Peyer's patch (tissue), 4 donors: ENCODE measurements at regions not wholly inside any gene's neighbourhood (a gene's known extent, or its start where the extent isn't known, plus 50 kb on each side); places are given as distances from the start of the nearest gene placed in this dataset.
A peak's percentile ranks its signal among the peaks of the same experiment; 100 is the strongest.

Experiments used
- DNase-seq, 3 donors: peaks; one replicate each; pipeline ENCODE4 v3.0.0-alpha.2; 2017 to 2019
- H3K27ac ChIP-seq, 4 donors: fragments of 200-600 bp; sonication (generic); one replicate each; pipeline ENCODE4 v1.5.1; 2016 to 2019
- H3K27me3 ChIP-seq, 2 donors: fragments of 200-600 bp; sonication (generic); one replicate each; pipeline ENCODE4 v1.5.1; 2019
- H3K36me3 ChIP-seq, 3 donors: fragments of 200-600 bp; sonication (generic); one replicate each; pipeline ENCODE4 v1.5.1; 2016 to 2019
- H3K4me1 ChIP-seq, 4 donors: fragments of 200-600 bp; sonication (generic); one replicate each; pipeline ENCODE4 v1.5.1; 2016 to 2019
- H3K4me3 ChIP-seq, 4 donors: fragments of 200-600 bp; sonication (generic); 1 replicate in 3 of 4; 2 replicates in 1 of 4; pipeline ENCODE4 v1.5.1; 2016 to 2019; ENCODE audit warnings: mild to moderate bottlenecking in 1 of 4
- H3K9me3 ChIP-seq, 4 donors: fragments of 200-600 bp; sonication (generic); one replicate each; pipeline ENCODE4 v1.5.1; 2016 to 2019; ENCODE audit warnings: mild to moderate bottlenecking in 1 of 4
- CTCF ChIP-seq, 6 experiments: fragments of 450-650 bp in 4 of 6; fragments of 200-600 bp in 2 of 6; sonication (generic) in 1 of 6; IDR thresholded peaks; one replicate each; pipeline ENCODE4 v1.5.1; 2017 to 2019; ENCODE audit warnings: antibody characterized with exemption in 6 of 6, mild to moderate bottlenecking in 3 of 6, moderate library complexity in 1 of 6
- POLR2A ChIP-seq, 2 donors: fragments of 450-650 bp; IDR thresholded peaks; one replicate each; pipeline ENCODE4 v1.5.1; 2017; ENCODE audit warnings: antibody characterized with exemption in 2 of 2, mild to moderate bottlenecking in 2 of 2, moderate library complexity in 2 of 2

- H3K36me3 ChIP-seq = no peaks in the 10 kb centered on the region
- TF ChIP-seq POLR2A (IDR thresholded peaks at IDR 0.05) = no peak
- no peak for TF ChIP-seq CTCF (IDR thresholded peaks at IDR 0.05)
- H3K4me3 ChIP-seq = no peak overlapping the region
- no peak for DNase-seq
- no peaks in the 10 kb centered on the region for H3K27me3 ChIP-seq
- H3K9me3 ChIP-seq = no peaks in the 10 kb centered on the region
- no peaks in the 10 kb centered on the region for H3K4me1 ChIP-seq
- no peak overlapping the region for H3K27ac ChIP-seq
Observed at GRCh38 chr11:109849051-109849450, 244.1 kb upstream of the ZC3H12C start.

DNA sequence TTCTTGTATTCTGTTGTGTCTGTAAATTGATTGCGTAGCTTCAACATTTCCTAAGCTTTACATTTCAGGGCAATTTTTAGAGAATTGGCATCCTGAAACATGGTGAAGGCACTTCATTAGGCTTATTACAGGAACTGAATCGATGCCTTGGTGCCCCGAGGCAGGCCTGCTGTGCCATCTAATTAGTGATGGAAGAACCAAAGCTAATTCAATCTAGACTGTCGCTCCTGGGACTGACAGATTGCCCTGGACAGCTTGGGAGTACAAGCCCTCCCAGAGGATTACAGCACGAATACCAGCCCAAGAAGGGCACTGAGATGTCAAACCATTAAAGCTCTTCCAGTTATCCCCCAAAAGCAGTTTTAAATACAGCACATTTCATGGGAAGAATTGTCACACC lies 243.2 kb upstream of the ZC3H12C start:
- TF ChIP-seq POLR2A (IDR thresholded peaks at IDR 0.05) = no peak
- no peak for TF ChIP-seq CTCF (IDR thresholded peaks at IDR 0.05)

DNA sequence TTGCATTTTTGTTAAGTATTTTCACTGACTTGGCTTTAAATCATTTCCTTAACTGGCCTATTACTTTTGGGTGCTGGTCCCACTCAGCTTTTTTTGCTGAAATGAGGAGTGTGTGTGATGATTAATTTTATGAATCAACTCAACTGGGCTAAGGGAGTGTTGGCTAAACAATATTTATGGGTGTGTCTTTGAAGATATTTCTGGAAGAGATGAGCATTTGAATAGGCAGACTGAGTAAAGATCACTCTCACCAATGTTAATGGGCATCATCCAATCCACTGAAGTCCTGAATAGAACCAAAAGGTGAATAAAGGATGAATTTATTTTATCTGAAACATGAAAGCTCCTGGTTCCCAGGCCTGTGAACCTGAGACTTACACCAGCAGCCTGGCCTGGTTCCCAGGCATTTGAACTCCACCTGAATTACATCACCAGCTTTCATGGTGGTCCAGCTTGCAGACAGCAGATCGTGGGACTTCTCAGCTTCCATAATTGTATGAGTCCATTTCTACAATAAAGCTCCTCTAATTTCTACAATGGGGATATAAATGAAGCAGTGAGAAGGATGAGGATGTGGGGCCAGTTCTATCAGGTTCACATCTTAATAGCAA lies 241.3 kb upstream of the ZC3H12C start:
- Histone ChIP-seq H3K4me3 (no peak overlapping the region), H3K27ac (no peak overlapping the region), H3K36me3 (no peaks in the 10 kb centered on the region), H3K4me1 (no peaks in the 10 kb centered on the region), H3K9me3 (no peaks in the 10 kb centered on the region), H3K27me3 (no peaks in the 10 kb centered on the region)
- no peak for DNase-seq
- TF ChIP-seq CTCF (IDR thresholded peaks at IDR 0.05) = no peak
- TF ChIP-seq POLR2A (IDR thresholded peaks at IDR 0.05) = no peak

More for the DNA sequence above, 243.2 kb upstream of the ZC3H12C start:
- no peaks in the 10 kb centered on the region for H3K9me3 ChIP-seq
- no peaks in the 10 kb centered on the region for H3K27me3 ChIP-seq
- DNase-seq = no peak
- no peaks in the 10 kb centered on the region for H3K4me1 ChIP-seq
- no peak overlapping the region for H3K27ac ChIP-seq
- no peaks in the 10 kb centered on the region for H3K36me3 ChIP-seq
- no peak overlapping the region for H3K4me3 ChIP-seq

DNA sequence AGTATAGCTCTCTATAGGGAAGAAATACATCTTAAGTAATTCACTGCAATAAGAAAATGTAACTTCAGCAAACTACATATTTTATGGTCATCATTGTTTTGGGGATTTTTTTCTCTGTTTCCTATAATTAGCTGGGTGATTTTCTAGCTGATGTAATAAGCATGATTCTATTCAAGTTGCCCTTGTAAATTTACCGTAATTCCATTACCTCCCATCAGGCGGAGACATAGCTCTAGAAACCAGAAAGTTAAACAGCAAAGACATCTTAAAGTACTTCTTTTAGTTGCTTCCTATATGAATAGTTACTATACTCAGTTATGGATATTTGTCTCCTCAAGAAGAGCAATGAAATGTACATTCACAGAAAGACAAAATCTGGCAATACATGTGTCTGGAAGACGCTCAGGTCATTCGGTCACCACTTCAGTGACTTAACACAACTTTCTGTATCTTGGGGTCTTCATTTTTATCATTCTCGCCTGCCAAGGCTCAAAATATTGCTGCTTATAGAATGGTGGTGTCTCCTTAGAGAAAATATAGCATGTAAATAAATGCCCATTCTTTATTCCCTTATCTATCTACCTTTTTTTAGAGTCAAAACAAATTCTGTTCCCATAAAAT lies 239.9 kb upstream of the ZC3H12C start:
- no peak overlapping the region for H3K4me3 ChIP-seq
- no peaks in the 10 kb centered on the region for H3K27me3 ChIP-seq
- no peaks in the 10 kb centered on the region for H3K4me1 ChIP-seq
- no peak for DNase-seq
- H3K27ac ChIP-seq = no peak overlapping the region
- no peaks in the 10 kb centered on the region for H3K9me3 ChIP-seq
- H3K36me3 ChIP-seq = no peaks in the 10 kb centered on the region
- TF ChIP-seq CTCF (IDR thresholded peaks at IDR 0.05) (peak in 3 of 6 experiments; percentile 32 to 45 (median 36)), POLR2A (IDR thresholded peaks at IDR 0.05) (no peak)

DNA sequence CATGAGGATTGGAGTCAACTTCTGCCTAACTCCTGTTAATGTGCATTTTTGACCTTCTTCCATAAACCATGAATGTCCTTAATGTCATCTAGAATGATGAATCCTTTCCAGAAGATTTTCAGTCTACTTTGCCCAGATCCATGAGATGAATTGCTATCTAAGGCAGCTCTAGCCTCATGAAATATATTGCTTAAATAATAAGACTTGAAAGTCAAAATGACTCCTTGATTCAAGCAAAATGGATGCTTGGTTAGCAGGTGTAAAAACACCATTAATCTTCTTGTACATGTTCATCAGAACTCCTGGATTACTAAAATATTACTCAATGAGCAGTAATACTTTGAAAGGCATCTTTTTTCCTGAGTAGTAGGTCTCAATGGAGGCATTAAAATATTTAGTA lies 238.5 kb upstream of the ZC3H12C start:
- TF ChIP-seq POLR2A (IDR thresholded peaks at IDR 0.05) (no peak), CTCF (IDR thresholded peaks at IDR 0.05) (no peak)
- Histone ChIP-seq H3K4me3 (no peak overlapping the region), H3K27me3 (no peaks in the 10 kb centered on the region), H3K27ac (no peak overlapping the region), H3K9me3 (no peaks in the 10 kb centered on the region), H3K4me1 (no peaks in the 10 kb centered on the region), H3K36me3 (no peaks in the 10 kb centered on the region)
- no peak for DNase-seq
